CD4-positive, CD25-positive, alpha-beta regulatory T cell (primary cell): ENCODE measurements at regions not wholly inside any gene's neighbourhood (a gene's known extent, or its start where the extent isn't known, plus 50 kb on each side); places are given as distances from the start of the nearest gene placed in this dataset.

Source experiments
- ATAC-seq, 2 donors: fragments of 150-1000 bp; cut with Tn5 transposase; one replicate each; pipeline ENCODE4 v1.10.0; 2021; ENCODE audit warnings: low read depth in 2 of 2, moderate number of reproducible peaks in 2 of 2, moderate library complexity in 1 of 2
- DNase-seq, 3 donors: peaks; one replicate each; pipeline versions ENCODE4 v3.0.0 to v3.0.0-alpha.2; 2012 to 2022; ENCODE audit warnings: mixed read lengths in 1 of 3
- H3K27ac ChIP-seq: one replicate; pipeline ENCODE4 v1.7.0; 2013; ENCODE audit warnings: mild to moderate bottlenecking, low read length; ENCODE audit not compliant: insufficient read depth, poor library complexity, severe bottlenecking
- H3K27me3 ChIP-seq: one replicate; pipeline ENCODE4 v1.7.0; 2013; ENCODE audit warnings: low read length; ENCODE audit not compliant: control insufficient read depth, insufficient read depth
- H3K36me3 ChIP-seq: one replicate; pipeline ENCODE4 v1.7.0; 2013; ENCODE audit warnings: mild to moderate bottlenecking, low read length, moderate library complexity; ENCODE audit not compliant: control insufficient read depth, insufficient read depth
- H3K4me1 ChIP-seq: 2 replicates; pipeline ENCODE4 v1.7.0; 2013; ENCODE audit warnings: mild to moderate bottlenecking, low read length; ENCODE audit not compliant: insufficient read depth, control insufficient read depth, poor library complexity, severe bottlenecking
- H3K4me3 ChIP-seq: one replicate; pipeline ENCODE4 v1.7.0; 2013; ENCODE audit warnings: low read depth, mild to moderate bottlenecking, low read length, moderate library complexity
- H3K9me3 ChIP-seq, 2 experiments: 1 replicate in 1 of 2; 2 replicates in 1 of 2; pipeline ENCODE4 v1.7.0; 2013; ENCODE audit warnings: low read length in 2 of 2, mild to moderate bottlenecking in 1 of 2, moderate library complexity in 1 of 2; ENCODE audit not compliant: control insufficient read depth in 2 of 2
- H3K27ac Mint-ChIP-seq, 3 donors: one replicate each; pipeline ENCODE4 v1.8.0; 2020 to 2022; ENCODE audit warnings: mild to moderate bottlenecking in 3 of 3, mixed read lengths in 3 of 3, moderate library complexity in 2 of 3
- H3K27me3 Mint-ChIP-seq: one replicate; pipeline ENCODE4 v1.8.0; 2022; ENCODE audit warnings: mild to moderate bottlenecking, mixed read lengths
- H3K36me3 Mint-ChIP-seq: one replicate; pipeline ENCODE4 v1.8.0; 2020; ENCODE audit warnings: mixed read lengths
- H3K4me1 Mint-ChIP-seq, 4 donors: one replicate each; pipeline ENCODE4 v1.8.0; 2020 to 2022; ENCODE audit warnings: mixed read lengths in 4 of 4, mild to moderate bottlenecking in 1 of 4
- H3K4me3 Mint-ChIP-seq, 4 donors: one replicate each; pipeline ENCODE4 v1.8.0; 2020 to 2022; ENCODE audit warnings: mild to moderate bottlenecking in 4 of 4, mixed read lengths in 4 of 4, moderate library complexity in 3 of 4
- H3K9me3 Mint-ChIP-seq, 7 donors: one replicate each; pipeline ENCODE4 v1.8.0; 2020 to 2022; ENCODE audit warnings: mixed read lengths in 7 of 7, mild to moderate bottlenecking in 3 of 7, moderate library complexity in 2 of 7

GRCh38 chr15:53296603-53297002 is 462.9 kb downstream of the WDR72 start:
- H3K27me3 Mint-ChIP-seq: no peaks in the 10 kb centered on the region
- H3K9me3 ChIP-seq: no peaks in the 10 kb centered on the region
- no peaks in the 10 kb centered on the region for H3K4me1 ChIP-seq
- no peak for DNase-seq
- H3K27ac Mint-ChIP-seq: no peak overlapping the region
- no peaks in the 10 kb centered on the region for H3K36me3 ChIP-seq
- ATAC-seq: no peak
- H3K4me3 Mint-ChIP-seq: no peak overlapping the region
- H3K9me3 Mint-ChIP-seq: peaks cover 0 to 2% (median 0%) of the 10 kb centered on the region in 7 donors
- H3K27me3 ChIP-seq: no peaks in the 10 kb centered on the region
- no peaks in the 10 kb centered on the region for H3K4me1 Mint-ChIP-seq
- H3K36me3 Mint-ChIP-seq: no peaks in the 10 kb centered on the region
- no peak overlapping the region for H3K4me3 ChIP-seq
- no peak overlapping the region for H3K27ac ChIP-seq

- Mint-ChIP-seq H3K4me1 (no peaks in the 10 kb centered on the region), H3K36me3 (no peaks in the 10 kb centered on the region), H3K9me3 (peaks cover 0 to 3% (median 0%) of the 10 kb centered on the region in 7 donors), H3K4me3 (no peak overlapping the region), H3K27me3 (no peaks in the 10 kb centered on the region), H3K27ac (no peak overlapping the region)
- no peak overlapping the region for H3K4me3 ChIP-seq
- H3K36me3 ChIP-seq: no peaks in the 10 kb centered on the region
- H3K27ac ChIP-seq: no peak overlapping the region
- ATAC-seq: no peak
- no peaks in the 10 kb centered on the region for H3K9me3 ChIP-seq
- no peaks in the 10 kb centered on the region for H3K27me3 ChIP-seq
- DNase-seq: no peak
- H3K4me1 ChIP-seq: no peaks in the 10 kb centered on the region
Measured at GRCh38 chr15:53295574-53295973, 463.9 kb downstream of the WDR72 start.

GRCh38 chr15:53288542-53288941 is 470.9 kb downstream of the WDR72 start:
- Mint-ChIP-seq H3K9me3 (peaks cover 0 to 2% (median 0%) of the 10 kb centered on the region in 7 donors), H3K27ac (no peak overlapping the region), H3K4me3 (no peak overlapping the region), H3K36me3 (no peaks in the 10 kb centered on the region), H3K27me3 (no peaks in the 10 kb centered on the region), H3K4me1 (no peaks in the 10 kb centered on the region)
- Histone ChIP-seq H3K27ac (no peak overlapping the region), H3K4me3 (no peak overlapping the region), H3K4me1 (no peaks in the 10 kb centered on the region), H3K9me3 (no peaks in the 10 kb centered on the region), H3K27me3 (no peaks in the 10 kb centered on the region), H3K36me3 (no peaks in the 10 kb centered on the region)
- no peak for DNase-seq
- ATAC-seq: no peak

- no peaks in the 10 kb centered on the region for H3K27me3 Mint-ChIP-seq
- no peaks in the 10 kb centered on the region for H3K36me3 Mint-ChIP-seq
- no peak for DNase-seq
- no peaks in the 10 kb centered on the region for H3K4me1 ChIP-seq
- H3K27me3 ChIP-seq: no peaks in the 10 kb centered on the region
- H3K9me3 ChIP-seq: no peaks in the 10 kb centered on the region
- H3K36me3 ChIP-seq: no peaks in the 10 kb centered on the region
- peaks cover 0 to 7% (median 3%) of the 10 kb centered on the region in 7 donors for H3K9me3 Mint-ChIP-seq
- H3K4me3 Mint-ChIP-seq: no peak overlapping the region
- no peak overlapping the region for H3K27ac Mint-ChIP-seq
- no peak overlapping the region for H3K27ac ChIP-seq
- no peaks in the 10 kb centered on the region for H3K4me1 Mint-ChIP-seq
- ATAC-seq: no peak
- no peak overlapping the region for H3K4me3 ChIP-seq
Measured at GRCh38 chr15:53274630-53275029, 484.5 kb upstream of the ONECUT1 start.

GRCh38 chr15:53272116-53272515 is 482.0 kb upstream of the ONECUT1 start:
- ATAC-seq: no peak
- Mint-ChIP-seq H3K4me1 (no peaks in the 10 kb centered on the region), H3K9me3 (peaks cover 0 to 4% (median 1%) of the 10 kb centered on the region in 7 donors), H3K27ac (no peak overlapping the region), H3K36me3 (no peaks in the 10 kb centered on the region), H3K4me3 (no peak overlapping the region), H3K27me3 (no peaks in the 10 kb centered on the region)
- H3K27me3 ChIP-seq: no peaks in the 10 kb centered on the region
- DNase-seq: no peak
- H3K27ac ChIP-seq: no peak overlapping the region
- no peaks in the 10 kb centered on the region for H3K4me1 ChIP-seq
- H3K4me3 ChIP-seq: no peak overlapping the region
- no peaks in the 10 kb centered on the region for H3K36me3 ChIP-seq
- H3K9me3 ChIP-seq: no peaks in the 10 kb centered on the region

GRCh38 chr15:53266176-53266575 is 476.0 kb upstream of the ONECUT1 start:
- no peaks in the 10 kb centered on the region for H3K36me3 ChIP-seq
- H3K4me1 Mint-ChIP-seq: no peaks in the 10 kb centered on the region
- H3K27ac Mint-ChIP-seq: no peak overlapping the region
- no peaks in the 10 kb centered on the region for H3K4me1 ChIP-seq
- no peak overlapping the region for H3K4me3 ChIP-seq
- no peaks in the 10 kb centered on the region for H3K27me3 Mint-ChIP-seq
- no peak overlapping the region for H3K4me3 Mint-ChIP-seq
- no peak overlapping the region for H3K27ac ChIP-seq
- ATAC-seq (no peak), DNase-seq (no peak)
- H3K9me3 Mint-ChIP-seq: peaks cover 0 to 4% (median 0%) of the 10 kb centered on the region in 7 donors
- H3K9me3 ChIP-seq: no peaks in the 10 kb centered on the region
- H3K27me3 ChIP-seq: no peaks in the 10 kb centered on the region
- no peaks in the 10 kb centered on the region for H3K36me3 Mint-ChIP-seq

- no peak for ATAC-seq
- H3K36me3 Mint-ChIP-seq: no peaks in the 10 kb centered on the region
- H3K4me1 Mint-ChIP-seq: no peaks in the 10 kb centered on the region
- no peak overlapping the region for H3K27ac ChIP-seq
- no peak overlapping the region for H3K4me3 Mint-ChIP-seq
- H3K27me3 ChIP-seq: no peaks in the 10 kb centered on the region
- no peak overlapping the region for H3K4me3 ChIP-seq
- no peak overlapping the region for H3K27ac Mint-ChIP-seq
- no peak for DNase-seq
- H3K9me3 Mint-ChIP-seq: peaks cover 0 to 3% (median 0%) of the 10 kb centered on the region in 7 donors
- no peaks in the 10 kb centered on the region for H3K9me3 ChIP-seq
- H3K36me3 ChIP-seq: no peaks in the 10 kb centered on the region
- no peaks in the 10 kb centered on the region for H3K4me1 ChIP-seq
- H3K27me3 Mint-ChIP-seq: no peaks in the 10 kb centered on the region
Measured at GRCh38 chr15:53260647-53261046, 470.5 kb upstream of the ONECUT1 start.

GRCh38 chr15:53256457-53256856 is 466.3 kb upstream of the ONECUT1 start:
- no peak overlapping the region for H3K27ac Mint-ChIP-seq
- H3K4me3 ChIP-seq: no peak overlapping the region
- no peaks in the 10 kb centered on the region for H3K27me3 Mint-ChIP-seq
- H3K4me3 Mint-ChIP-seq: no peak overlapping the region
- H3K9me3 Mint-ChIP-seq: peaks cover 0 to 4% (median 0%) of the 10 kb centered on the region in 7 donors
- no peaks in the 10 kb centered on the region for H3K36me3 Mint-ChIP-seq
- H3K9me3 ChIP-seq: no peaks in the 10 kb centered on the region
- H3K4me1 Mint-ChIP-seq: no peaks in the 10 kb centered on the region
- no peaks in the 10 kb centered on the region for H3K27me3 ChIP-seq
- DNase-seq (no peak), ATAC-seq (no peak)
- H3K27ac ChIP-seq: no peak overlapping the region
- H3K36me3 ChIP-seq: no peaks in the 10 kb centered on the region
- H3K4me1 ChIP-seq: no peaks in the 10 kb centered on the region
